GM23248 (cell line): ENCODE measurements at regions not wholly inside any gene's neighbourhood (a gene's known extent, or its start where the extent isn't known, plus 50 kb on each side); places are given as distances from the start of the nearest gene placed in this dataset.

ENCODE experiments used
- EZH2 ChIP-seq: fragments of 200-600 bp; sonication (generic); IDR thresholded peaks from 2 replicates; pipeline ENCODE4 v1.6.1; 2018; ENCODE audit warnings: antibody characterized with exemption, mild to moderate bottlenecking; ENCODE audit not compliant: insufficient read depth, poor library complexity, severe bottlenecking
- EZH2phosphoT487 ChIP-seq: fragments of 200-600 bp; sonication (generic); IDR thresholded peaks from 2 replicates; pipeline ENCODE4 v1.6.1; 2018; ENCODE audit warnings: antibody characterized with exemption, moderate library complexity, mild to moderate bottlenecking, low read depth; ENCODE audit not compliant: insufficient read depth

GRCh38 chrX:66498672-66499296 is 140.1 kb downstream of the EDA2R start:
- no peak for TF ChIP-seq EZH2
- TF ChIP-seq EZH2phosphoT487, result no peak
